ENCODE measurements at regions not wholly inside any gene's neighbourhood (a gene's known extent, or its start where the extent isn't known, plus 50 kb on each side); places are given as distances from the start of the nearest gene placed in this dataset.

GRCh38 chr3:44021651-44022594 is 219.8 kb upstream of the TOPAZ1 start:
- no peak for DNase-seq (ENCODE audit: low read depth in 1 of 2, low spot score in 1 of 2)
- Histone ChIP-seq H3K27ac (replicated peaks) (no peak overlapping the region), H3K27me3 (ENCODE audit: insufficient read depth, poor library complexity, severe bottlenecking) (peaks cover 51% of the 10 kb centered on the region), H3K4me3 (replicated peaks; ENCODE audit: insufficient read depth, low read length) (no peak overlapping the region)
- TF ChIP-seq, protein P1, sequence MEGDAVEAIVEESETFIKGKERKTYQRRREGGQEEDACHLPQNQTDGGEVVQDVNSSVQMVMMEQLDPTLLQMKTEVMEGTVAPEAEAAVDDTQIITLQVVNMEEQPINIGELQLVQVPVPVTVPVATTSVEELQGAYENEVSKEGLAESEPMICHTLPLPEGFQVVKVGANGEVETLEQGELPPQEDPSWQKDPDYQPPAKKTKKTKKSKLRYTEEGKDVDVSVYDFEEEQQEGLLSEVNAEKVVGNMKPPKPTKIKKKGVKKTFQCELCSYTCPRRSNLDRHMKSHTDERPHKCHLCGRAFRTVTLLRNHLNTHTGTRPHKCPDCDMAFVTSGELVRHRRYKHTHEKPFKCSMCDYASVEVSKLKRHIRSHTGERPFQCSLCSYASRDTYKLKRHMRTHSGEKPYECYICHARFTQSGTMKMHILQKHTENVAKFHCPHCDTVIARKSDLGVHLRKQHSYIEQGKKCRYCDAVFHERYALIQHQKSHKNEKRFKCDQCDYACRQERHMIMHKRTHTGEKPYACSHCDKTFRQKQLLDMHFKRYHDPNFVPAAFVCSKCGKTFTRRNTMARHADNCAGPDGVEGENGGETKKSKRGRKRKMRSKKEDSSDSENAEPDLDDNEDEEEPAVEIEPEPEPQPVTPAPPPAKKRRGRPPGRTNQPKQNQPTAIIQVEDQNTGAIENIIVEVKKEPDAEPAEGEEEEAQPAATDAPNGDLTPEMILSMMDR (IDR thresholded peaks at IDR 0.05; ENCODE audit: insufficient read depth, low read length) = no peak
- TF ChIP-seq, protein P2, sequence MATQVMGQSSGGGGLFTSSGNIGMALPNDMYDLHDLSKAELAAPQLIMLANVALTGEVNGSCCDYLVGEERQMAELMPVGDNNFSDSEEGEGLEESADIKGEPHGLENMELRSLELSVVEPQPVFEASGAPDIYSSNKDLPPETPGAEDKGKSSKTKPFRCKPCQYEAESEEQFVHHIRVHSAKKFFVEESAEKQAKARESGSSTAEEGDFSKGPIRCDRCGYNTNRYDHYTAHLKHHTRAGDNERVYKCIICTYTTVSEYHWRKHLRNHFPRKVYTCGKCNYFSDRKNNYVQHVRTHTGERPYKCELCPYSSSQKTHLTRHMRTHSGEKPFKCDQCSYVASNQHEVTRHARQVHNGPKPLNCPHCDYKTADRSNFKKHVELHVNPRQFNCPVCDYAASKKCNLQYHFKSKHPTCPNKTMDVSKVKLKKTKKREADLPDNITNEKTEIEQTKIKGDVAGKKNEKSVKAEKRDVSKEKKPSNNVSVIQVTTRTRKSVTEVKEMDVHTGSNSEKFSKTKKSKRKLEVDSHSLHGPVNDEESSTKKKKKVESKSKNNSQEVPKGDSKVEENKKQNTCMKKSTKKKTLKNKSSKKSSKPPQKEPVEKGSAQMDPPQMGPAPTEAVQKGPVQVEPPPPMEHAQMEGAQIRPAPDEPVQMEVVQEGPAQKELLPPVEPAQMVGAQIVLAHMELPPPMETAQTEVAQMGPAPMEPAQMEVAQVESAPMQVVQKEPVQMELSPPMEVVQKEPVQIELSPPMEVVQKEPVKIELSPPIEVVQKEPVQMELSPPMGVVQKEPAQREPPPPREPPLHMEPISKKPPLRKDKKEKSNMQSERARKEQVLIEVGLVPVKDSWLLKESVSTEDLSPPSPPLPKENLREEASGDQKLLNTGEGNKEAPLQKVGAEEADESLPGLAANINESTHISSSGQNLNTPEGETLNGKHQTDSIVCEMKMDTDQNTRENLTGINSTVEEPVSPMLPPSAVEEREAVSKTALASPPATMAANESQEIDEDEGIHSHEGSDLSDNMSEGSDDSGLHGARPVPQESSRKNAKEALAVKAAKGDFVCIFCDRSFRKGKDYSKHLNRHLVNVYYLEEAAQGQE (IDR thresholded peaks at IDR 0.05; ENCODE audit: insufficient replicate concordance, low read depth) = no peak
- TF ChIP-seq POLR2AphosphoS5 (IDR thresholded peaks at IDR 0.05; ENCODE audit: low read depth) (no peak), SPI1 (IDR thresholded peaks at IDR 0.05; ENCODE audit: borderline replicate concordance, low read depth) (no peak), GABPA (IDR thresholded peaks at IDR 0.05; ENCODE audit: low read depth) (no peak)

DNA sequence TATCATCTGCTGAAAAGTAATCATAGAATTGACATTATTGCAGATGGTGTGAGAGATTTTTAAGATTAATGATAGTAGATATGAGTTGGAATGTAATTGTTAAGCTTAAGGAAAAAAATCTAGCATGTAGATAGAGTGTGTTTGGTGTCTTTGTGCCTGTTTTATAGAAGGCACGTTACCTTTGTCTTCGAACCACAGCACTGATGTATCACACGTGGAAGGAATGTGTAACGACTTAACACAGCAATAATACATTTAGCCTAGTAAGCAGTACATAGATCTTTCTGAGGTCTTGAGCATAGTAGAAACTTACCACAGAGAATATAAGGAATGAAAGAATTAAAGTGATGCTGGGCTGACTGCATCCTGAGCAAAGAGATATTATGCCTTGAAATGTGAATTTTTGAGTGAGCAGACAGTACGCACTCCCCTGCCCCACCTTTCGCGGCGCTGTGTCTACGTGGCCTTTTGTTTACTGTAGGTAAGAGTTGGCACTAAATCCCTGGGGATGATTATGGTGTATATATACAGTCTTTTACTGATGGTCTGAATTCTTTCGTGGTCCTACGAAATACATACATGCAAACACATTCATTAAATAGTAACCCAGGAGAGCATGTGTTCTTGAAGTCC is 217.6 kb upstream of the TOPAZ1 start:
- Histone ChIP-seq H3K27me3 (ENCODE audit: insufficient read depth, poor library complexity, severe bottlenecking) (peaks cover 49% of the 10 kb centered on the region), H3K27ac (replicated peaks) (no peak overlapping the region), H3K4me3 (replicated peaks; ENCODE audit: insufficient read depth, low read length) (no peak overlapping the region)
- DNase-seq (ENCODE audit: low read depth in 1 of 2, low spot score in 1 of 2) = no peak
- TF ChIP-seq, protein P1 (IDR thresholded peaks at IDR 0.05; ENCODE audit: insufficient read depth, low read length) = no peak
- no peak for TF ChIP-seq POLR2AphosphoS5 (IDR thresholded peaks at IDR 0.05; ENCODE audit: low read depth)
- TF ChIP-seq, protein P2 (IDR thresholded peaks at IDR 0.05; ENCODE audit: insufficient replicate concordance, low read depth) = no peak
- TF ChIP-seq SPI1 (IDR thresholded peaks at IDR 0.05; ENCODE audit: borderline replicate concordance, low read depth) = no peak
- no peak for TF ChIP-seq GABPA (IDR thresholded peaks at IDR 0.05; ENCODE audit: low read depth)

DNA sequence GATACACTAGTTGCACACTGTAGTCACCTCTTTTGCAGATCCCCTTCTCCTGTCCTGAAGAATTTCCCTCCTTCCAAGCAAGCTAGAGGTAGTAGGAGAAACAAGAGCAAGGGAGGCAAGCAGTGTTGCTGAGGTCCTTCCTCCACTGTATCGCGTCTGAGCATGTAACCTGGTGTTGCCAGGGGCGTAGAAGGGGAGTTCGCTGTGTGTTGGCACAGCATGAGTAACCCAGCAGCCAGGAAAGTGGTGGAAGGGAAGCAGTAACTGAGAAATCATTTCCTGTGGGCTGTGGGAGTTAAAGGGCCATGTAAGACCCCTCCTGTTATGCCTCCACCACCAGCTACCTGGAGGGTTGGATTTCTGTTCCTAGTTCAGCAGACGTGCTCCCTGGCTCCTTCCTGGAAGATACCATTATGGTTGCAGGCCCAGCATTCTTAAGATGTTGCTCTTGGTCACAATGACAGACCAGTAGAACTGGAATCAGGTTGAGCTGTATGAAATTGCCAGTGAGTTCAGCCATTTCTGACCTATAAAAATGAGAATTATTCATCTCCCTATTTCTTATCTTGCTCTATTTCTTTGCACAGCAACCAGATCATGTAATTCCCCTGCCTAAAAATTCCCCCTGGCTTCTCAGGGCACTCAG is 215.3 kb upstream of the TOPAZ1 start:
- TF ChIP-seq, protein P1 (IDR thresholded peaks at IDR 0.05; ENCODE audit: insufficient read depth, low read length) = no peak
- TF ChIP-seq, protein P2 (IDR thresholded peaks at IDR 0.05; ENCODE audit: insufficient replicate concordance, low read depth) = no peak
- TF ChIP-seq POLR2AphosphoS5 (IDR thresholded peaks at IDR 0.05; ENCODE audit: low read depth) (no peak), GABPA (IDR thresholded peaks at IDR 0.05; ENCODE audit: low read depth) (no peak), SPI1 (IDR thresholded peaks at IDR 0.05; ENCODE audit: borderline replicate concordance, low read depth) (no peak)
- Histone ChIP-seq H3K27me3 (ENCODE audit: insufficient read depth, poor library complexity, severe bottlenecking) (peaks cover 36% of the 10 kb centered on the region), H3K27ac (replicated peaks) (no peak overlapping the region), H3K4me3 (replicated peaks; ENCODE audit: insufficient read depth, low read length) (no peak overlapping the region)
- no peak for DNase-seq (ENCODE audit: low read depth in 1 of 2, low spot score in 1 of 2)

Measured in HL-60 (cell line).